OCI-LY7 (cell line): ENCODE measurements at regions not wholly inside any gene's neighbourhood (a gene's known extent, or its start where the extent isn't known, plus 50 kb on each side); places are given as distances from the start of the nearest gene placed in this dataset.

Source experiments
- EZH2phosphoT487 ChIP-seq: fragments of 200-600 bp; sonication (generic); IDR thresholded peaks from 2 replicates; pipeline ENCODE4 v1.6.1; 2018; ENCODE audit warnings: low read depth, borderline replicate concordance, mild to moderate bottlenecking, mixed run types, antibody characterized with exemption, low read length, moderate library complexity, mixed read lengths
- TF ChIP-seq, protein P1 (sequence below): fragments of 200-600 bp; sonication (generic); conservative IDR thresholded peaks from 2 replicates; pipeline ENCODE4 v1.5.1; 2014; ENCODE audit warnings: mild to moderate bottlenecking, antibody characterized with exemption, low read length, moderate library complexity, mixed read lengths

GRCh38 chr7:130942211-130942964 is 208.4 kb upstream of the KLF14 start:
- TF ChIP-seq EZH2phosphoT487: no peak
- TF ChIP-seq, protein P1, sequence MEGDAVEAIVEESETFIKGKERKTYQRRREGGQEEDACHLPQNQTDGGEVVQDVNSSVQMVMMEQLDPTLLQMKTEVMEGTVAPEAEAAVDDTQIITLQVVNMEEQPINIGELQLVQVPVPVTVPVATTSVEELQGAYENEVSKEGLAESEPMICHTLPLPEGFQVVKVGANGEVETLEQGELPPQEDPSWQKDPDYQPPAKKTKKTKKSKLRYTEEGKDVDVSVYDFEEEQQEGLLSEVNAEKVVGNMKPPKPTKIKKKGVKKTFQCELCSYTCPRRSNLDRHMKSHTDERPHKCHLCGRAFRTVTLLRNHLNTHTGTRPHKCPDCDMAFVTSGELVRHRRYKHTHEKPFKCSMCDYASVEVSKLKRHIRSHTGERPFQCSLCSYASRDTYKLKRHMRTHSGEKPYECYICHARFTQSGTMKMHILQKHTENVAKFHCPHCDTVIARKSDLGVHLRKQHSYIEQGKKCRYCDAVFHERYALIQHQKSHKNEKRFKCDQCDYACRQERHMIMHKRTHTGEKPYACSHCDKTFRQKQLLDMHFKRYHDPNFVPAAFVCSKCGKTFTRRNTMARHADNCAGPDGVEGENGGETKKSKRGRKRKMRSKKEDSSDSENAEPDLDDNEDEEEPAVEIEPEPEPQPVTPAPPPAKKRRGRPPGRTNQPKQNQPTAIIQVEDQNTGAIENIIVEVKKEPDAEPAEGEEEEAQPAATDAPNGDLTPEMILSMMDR: no peak
